GM12878 (cell line): ENCODE measurements at regions not wholly inside any gene's neighbourhood (a gene's known extent, or its start where the extent isn't known, plus 50 kb on each side); places are given as distances from the start of the nearest gene placed in this dataset.

Experiments
- ATAC-seq: fragments of 200-7000 bp; cut with Tn5 transposase; 3 replicates; pipeline ENCODE4 v1.9.1; 2020; ENCODE audit warnings: mild to moderate bottlenecking, moderate library complexity
- BruUV-seq: library from RNA; stranded (reverse); fragments of 400-500 nt; replicated peaks from 2 replicates; lab custom pipeline; 2021; lab: Mats Ljungman, UMichigan
- CTCF ChIA-PET: fragments of 300-600 bp; sonication (Branson Sonifier 250); formaldehyde crosslinking; extraction: SDS; loops from one replicate; lab custom pipeline; 2021; ENCODE audit warnings: inconsistent platforms; lab: Yijun Ruan, JAX
- POLR2A ChIA-PET: fragments of 350-600 bp; formaldehyde crosslinking; extraction: SDS; loops from one replicate; lab custom pipeline; 2021; ENCODE audit warnings: inconsistent platforms; lab: Charles Lee
- RAD21 ChIA-PET: fragments of 300-600 bp; sonication (Branson Sonifier 250); formaldehyde crosslinking; loops from one replicate; lab custom pipeline; 2023; ENCODE audit warnings: antibody characterized with exemption; ENCODE audit not compliant: unreplicated experiment; lab: Charles Lee
- SMC1A ChIA-PET: fragments of 300-600 bp; sonication (Branson Sonifier 250); formaldehyde crosslinking; loops from one replicate; lab custom pipeline; 2023; ENCODE audit not compliant: unreplicated experiment, uncharacterized antibody; lab: Charles Lee
- DNase-seq: peaks from one replicate; pipeline ENCODE4 v3.0.0-alpha.2; 2011; ENCODE audit warnings: low read depth, low spot score
- FAIRE-seq: peaks from 3 replicates; lab custom pipeline; 2011; peaks lifted over from hg19 to GRCh38; lab: Jason Lieb, UNC
- H2AFZ ChIP-seq: 2 replicates; pipeline ENCODE4 v1.6.0; 2011; ENCODE audit warnings: low read depth, low read length, control low read depth; ENCODE audit not compliant: control insufficient read depth
- H3K27ac ChIP-seq: 2 replicates; pipeline ENCODE4 v1.5.1; 2011; ENCODE audit warnings: control low read depth; ENCODE audit not compliant: control insufficient read depth, insufficient read depth
- H3K27me3 ChIP-seq, 2 experiments: replicated peaks in 1 of 2; 2 replicates each; pipeline versions ENCODE4 v1.6.0 to v1.6.1; 2011; ENCODE audit warnings: low read length in 1 of 2; ENCODE audit not compliant: control insufficient read depth in 2 of 2, insufficient read depth in 2 of 2
- H3K36me3 ChIP-seq, 2 experiments: 2 replicates each; pipeline ENCODE4 v1.5.1; 2011; ENCODE audit warnings: low read length in 1 of 2; ENCODE audit not compliant: control insufficient read depth in 2 of 2, insufficient read depth in 2 of 2
- H3K4me1 ChIP-seq: 2 replicates; pipeline ENCODE4 v1.6.1; 2011; ENCODE audit warnings: mild to moderate bottlenecking, low read length, moderate library complexity, mixed read lengths; ENCODE audit not compliant: control insufficient read depth, insufficient read depth
- H3K4me2 ChIP-seq: 2 replicates; pipeline ENCODE4 v1.6.0; 2011; ENCODE audit warnings: control low read depth; ENCODE audit not compliant: control insufficient read depth, insufficient read depth
- H3K4me3 ChIP-seq: fragments of 200-600 bp; sonication (generic); 2 replicates; pipeline ENCODE4 v1.5.1; 2016
- H3K79me2 ChIP-seq: 2 replicates; pipeline ENCODE4 v1.6.0; 2011; ENCODE audit warnings: low read length; ENCODE audit not compliant: control insufficient read depth, insufficient read depth
- H3K9ac ChIP-seq: 2 replicates; pipeline ENCODE4 v1.8.0; 2011; ENCODE audit warnings: low read length, control low read depth, mixed read lengths; ENCODE audit not compliant: control insufficient read depth, insufficient read depth
- H3K9me3 ChIP-seq: replicated peaks from 3 replicates; pipeline ENCODE4 v1.5.1; 2011; ENCODE audit warnings: mild to moderate bottlenecking, low read length; ENCODE audit not compliant: control insufficient read depth, insufficient read depth
- H4K20me1 ChIP-seq: 2 replicates; pipeline ENCODE4 v1.6.0; 2011; ENCODE audit not compliant: control insufficient read depth, insufficient read depth
- ASH2L ChIP-seq: fragments of 300-600, 200-600 bp; sonication (generic); IDR thresholded peaks from 2 replicates; pipeline ENCODE4 v1.6.1; 2017; ENCODE audit warnings: low read depth, mild to moderate bottlenecking, borderline replicate concordance
- CBX3 ChIP-seq: fragments of 200-600 bp; sonication (generic); IDR thresholded peaks from 2 replicates; pipeline ENCODE4 v1.6.1; 2016; ENCODE audit warnings: low read depth, borderline replicate concordance
- E2F4 ChIP-seq: IDR thresholded peaks from 2 replicates; pipeline ENCODE4 v1.6.1; 2012; ENCODE audit warnings: low read depth, low read length, improper control_type of control experiment
- FOS ChIP-seq: IDR thresholded peaks from 3 replicates; pipeline ENCODE4 v1.6.1; 2011; ENCODE audit warnings: borderline replicate concordance; ENCODE audit not compliant: insufficient read length; ENCODE audit errors: extremely low read depth
- NKRF ChIP-seq: fragments of 450-650 bp; conservative IDR thresholded peaks from 2 replicates; pipeline ENCODE4 v1.6.1; 2017; ENCODE audit warnings: mild to moderate bottlenecking, moderate library complexity
- NR2F1 ChIP-seq: fragments of 450-650 bp; conservative IDR thresholded peaks from 2 replicates; pipeline ENCODE4 v1.6.1; 2017; ENCODE audit warnings: mild to moderate bottlenecking
- RB1 ChIP-seq: fragments of 450-650 bp; formaldehyde crosslinking; IDR thresholded peaks from 2 replicates; pipeline ENCODE4 v1.6.1; 2017; ENCODE audit warnings: mild to moderate bottlenecking, borderline replicate concordance
- SMC3 ChIP-seq: IDR thresholded peaks from 2 replicates; pipeline ENCODE4 v1.6.1; 2011; ENCODE audit warnings: low read length, improper control_type of control experiment, borderline replicate concordance
- in situ Hi-C: fragments of 300-500 bp; cut with MboI; formaldehyde crosslinking; loops from 9 replicates; pipeline ENCODE4 v1.14.3; 2018; ENCODE audit warnings: mixed read lengths
- intact Hi-C: fragments of 100-400 bp; cut with micrococcal nuclease; formaldehyde crosslinking; loops from one replicate; pipeline ENCODE4 v1.14.2; 2022; ENCODE audit not compliant: unreplicated experiment

GRCh38 chr1:187892683-187893039 lies 1063.9 kb downstream of the PLA2G4A start:
- FAIRE-seq: no peak
- no peaks in the 10 kb centered on the region for H3K27me3 ChIP-seq

More at GRCh38 chr1:187892683-187893039, 1063.9 kb downstream of the PLA2G4A start:
- in situ Hi-C loops: no loop called here
- ChIA-PET SMC1A (no interaction called here), CTCF (no interaction called here), RAD21 (no interaction called here)
- DNase-seq (no peak), ATAC-seq (no peak)
- no peaks in the 10 kb centered on the region for H3K79me2 ChIP-seq
- H3K4me2 ChIP-seq: no peak overlapping the region
- intact Hi-C loops: no loop called here
- H4K20me1 ChIP-seq: no peaks in the 10 kb centered on the region
- no peak overlapping the region for H3K4me3 ChIP-seq
- no peak overlapping the region for H2AFZ ChIP-seq
- H3K27ac ChIP-seq: no peak overlapping the region
- H3K9me3 ChIP-seq: no peaks in the 10 kb centered on the region
- no peak for TF ChIP-seq ASH2L
- no peak for TF ChIP-seq SMC3
- TF ChIP-seq RB1: no peak
- TF ChIP-seq CBX3: no peak
- no peak for TF ChIP-seq E2F4
- TF ChIP-seq NR2F1: no peak
- no peak for TF ChIP-seq FOS
- no peak for TF ChIP-seq NKRF
- TF ChIP-seq, all 136 proteins: peak for 0
- H3K36me3 ChIP-seq: no peaks in the 10 kb centered on the region
- no TSS peak for BruUV-seq
- POLR2A ChIA-PET: no interaction called here
- no peaks in the 10 kb centered on the region for H3K4me1 ChIP-seq
- no peak overlapping the region for H3K9ac ChIP-seq
